GM04503 (cell line): ENCODE measurements at regions not wholly inside any gene's neighbourhood (a gene's known extent, or its start where the extent isn't known, plus 50 kb on each side); places are given as distances from the start of the nearest gene placed in this dataset.
A peak's percentile ranks its signal among the peaks of the same experiment; 100 is the strongest.
"Not testable (repeated sequence)": the region's sequence is repeated elsewhere in the genome, so short reads cannot be mapped to it uniquely, and the experiment has no call there.

Source experiments
- DNase-seq: peaks from one replicate; pipeline ENCODE4 v3.0.0-alpha.2; 2012; ENCODE audit warnings: low read depth

DNA sequence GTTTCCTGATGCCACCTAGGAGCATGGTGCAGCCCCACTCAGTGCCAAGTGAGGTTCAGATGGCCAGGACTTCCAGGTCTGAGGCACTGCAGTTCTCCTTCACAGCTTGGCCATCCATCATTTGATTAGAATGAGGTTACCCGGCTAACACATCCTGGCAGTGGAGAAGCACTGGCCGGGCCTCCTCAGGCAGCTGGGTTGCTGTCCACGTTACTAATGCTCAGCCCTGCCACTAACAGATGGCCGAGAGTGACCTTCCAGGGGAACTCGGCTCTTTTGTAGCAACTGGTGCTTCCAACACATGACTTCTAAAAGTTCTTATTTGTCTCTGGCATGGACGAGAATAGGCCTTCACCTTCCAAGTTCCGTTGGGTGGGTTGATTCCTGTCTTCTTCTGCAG is 204.6 kb upstream of the CFAP20DC start:
- DNase-seq = no peak

DNA sequence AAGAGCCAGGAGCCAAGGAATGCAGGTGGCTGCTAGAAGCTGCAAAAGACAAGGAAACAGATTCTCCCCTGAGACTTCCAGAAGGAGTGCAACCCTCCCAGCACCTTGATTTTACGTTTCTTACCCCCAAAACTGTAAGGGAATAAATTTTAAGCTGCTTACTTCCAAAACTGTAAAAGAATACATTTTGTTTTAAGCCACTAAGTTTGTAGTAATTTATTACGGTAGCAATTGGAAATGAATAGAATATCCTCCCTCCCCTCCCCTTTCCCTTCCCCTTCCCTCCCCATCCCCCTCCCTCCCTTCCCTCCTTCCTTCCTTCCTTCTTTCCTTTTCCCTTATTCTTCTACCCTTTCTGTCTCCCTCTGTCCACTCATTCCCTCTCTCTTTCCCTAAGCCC is 203.7 kb upstream of the CFAP20DC start:
- no peak for DNase-seq

DNA sequence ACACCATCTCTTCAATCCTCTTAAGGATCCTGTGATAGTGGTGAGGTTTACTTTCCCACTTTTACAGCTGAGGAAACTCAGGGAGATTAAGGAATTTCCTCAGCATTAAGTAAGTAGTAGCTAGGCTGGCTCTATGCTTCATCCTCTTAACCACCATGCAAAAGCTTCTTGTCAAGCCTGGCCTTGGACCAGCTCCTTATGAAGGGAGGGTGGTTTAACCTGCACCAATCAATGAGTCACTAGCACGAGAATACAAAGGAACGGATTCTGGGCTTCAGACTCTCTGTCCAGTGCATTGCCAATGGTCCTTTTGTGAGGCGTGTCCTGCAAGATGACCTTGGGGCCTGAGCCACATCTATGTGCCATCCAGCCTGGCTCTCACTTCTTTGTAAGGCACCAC is 202.0 kb upstream of the CFAP20DC start:
- DNase-seq = no peak

DNA sequence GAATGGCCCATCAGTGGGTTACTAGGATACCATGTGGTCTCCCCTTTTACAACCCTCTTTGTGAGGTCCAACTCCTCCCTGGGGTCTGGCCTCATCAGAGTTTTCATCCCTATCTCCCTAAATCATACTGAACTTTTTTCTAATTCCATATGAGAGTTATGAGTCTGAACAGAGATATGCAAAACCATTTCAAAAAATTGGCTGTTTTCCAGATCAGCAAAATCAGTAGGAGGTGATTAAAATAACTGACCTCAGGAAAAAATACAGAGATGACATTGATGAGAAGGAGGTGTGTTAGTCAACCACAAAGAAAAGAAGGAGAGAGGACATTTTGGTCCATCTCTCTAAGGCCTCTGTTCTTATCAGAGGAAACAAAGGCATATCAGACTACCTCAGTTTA is 200.8 kb upstream of the CFAP20DC start:
- DNase-seq = no peak

DNA sequence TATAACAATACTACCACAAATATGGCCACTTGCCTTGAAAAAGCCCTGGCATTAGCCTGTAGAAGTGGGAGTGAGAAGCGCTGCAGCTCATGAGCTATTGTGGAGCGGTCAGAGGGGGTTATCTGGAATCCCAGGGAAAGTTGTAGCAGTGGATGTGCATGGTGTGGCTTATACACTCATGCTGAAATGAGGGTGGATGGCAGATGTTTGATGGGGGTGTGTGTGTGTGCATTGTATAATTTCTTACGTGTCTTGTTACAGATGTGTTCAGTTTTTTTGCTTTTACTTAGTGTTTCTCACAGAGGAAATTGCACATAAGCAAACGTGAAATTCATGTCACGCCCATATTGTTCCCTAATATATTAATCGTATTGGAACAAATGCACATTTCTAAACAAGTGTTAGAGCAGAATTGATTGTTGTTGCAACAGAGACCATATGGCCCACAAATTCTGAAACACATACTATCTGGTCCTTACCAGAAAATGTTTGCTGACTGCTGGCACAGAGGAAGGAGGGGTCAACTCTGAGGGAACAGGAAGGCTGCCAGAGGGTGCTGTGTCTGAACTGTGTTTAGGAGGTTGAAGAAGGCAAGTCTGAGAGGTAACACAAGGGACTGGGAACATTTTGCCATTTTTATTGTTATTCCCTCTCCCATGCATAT is 200.0 kb upstream of the CFAP20DC start:
- no peak for DNase-seq

DNA sequence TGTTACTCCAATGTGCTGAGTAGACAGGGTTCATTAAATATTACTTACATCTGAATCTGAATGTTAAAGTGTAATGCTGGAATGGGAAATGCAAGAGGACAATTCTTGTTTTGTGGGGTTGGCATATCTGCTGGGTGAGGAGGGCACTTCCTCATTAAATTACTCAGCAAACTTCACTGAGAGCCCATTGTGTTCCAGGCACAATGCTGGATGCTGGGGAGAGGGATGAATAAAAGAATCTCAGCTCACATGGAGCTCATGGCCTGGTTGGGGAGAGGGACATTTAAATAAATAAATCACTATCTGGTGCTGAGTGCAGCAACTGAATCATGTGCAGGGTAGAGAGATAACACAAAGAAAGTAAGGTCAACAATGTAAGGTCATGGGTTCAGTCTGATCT is 199.2 kb upstream of the CFAP20DC start:
- DNase-seq = no peak

DNA sequence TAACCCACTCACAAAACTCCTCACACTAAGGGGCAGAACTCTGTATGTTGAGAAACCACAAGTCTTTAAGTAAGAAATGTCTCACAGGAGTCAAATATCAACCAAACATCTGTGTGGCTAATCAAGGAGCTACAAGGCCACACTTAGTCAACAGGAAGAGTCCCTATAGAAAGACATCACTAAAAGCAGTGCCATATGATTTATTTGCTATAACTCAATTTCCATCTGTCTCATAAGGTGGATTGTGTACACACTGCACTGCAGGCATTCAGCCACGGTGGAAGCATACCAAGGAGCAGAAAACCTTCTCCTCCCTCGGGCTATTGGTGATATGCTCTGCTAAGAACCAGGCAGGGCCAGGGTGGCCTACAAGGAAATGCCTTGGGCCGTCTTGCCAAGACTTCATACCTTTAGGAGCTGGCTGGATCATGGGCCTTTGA is 197.6 kb upstream of the CFAP20DC start:
- no peak for DNase-seq

DNA sequence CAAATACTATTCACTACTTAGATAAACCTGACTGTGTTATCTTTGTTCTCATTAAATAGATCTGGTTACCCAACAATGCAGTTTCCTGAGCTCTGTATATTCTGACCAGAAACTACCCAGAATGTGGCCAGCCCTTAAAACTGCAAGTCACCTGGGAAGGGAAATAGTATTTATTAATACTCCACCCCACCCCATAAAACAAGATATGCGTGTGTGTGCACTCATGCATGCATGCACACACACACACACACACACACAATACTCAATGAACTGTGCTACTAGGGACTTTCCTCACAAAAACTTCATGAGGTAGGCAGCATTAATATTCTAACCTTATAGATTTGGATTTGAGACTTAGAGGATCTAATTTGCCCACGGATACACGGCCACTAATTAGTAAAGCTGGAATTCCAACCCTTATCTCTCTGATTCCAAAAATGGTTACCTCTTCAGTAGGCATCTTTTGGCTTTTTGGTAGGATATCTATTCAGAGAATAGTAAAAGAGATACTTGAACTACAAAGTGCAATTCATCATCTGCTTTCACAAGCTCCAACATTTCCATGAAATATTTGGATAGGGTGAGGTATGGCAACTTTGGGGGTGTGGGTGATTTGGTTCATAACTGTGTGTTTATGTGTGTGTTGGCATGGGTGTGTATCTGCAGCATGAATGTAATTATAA is 197.0 kb upstream of the CFAP20DC start:
- DNase-seq = no peak

DNA sequence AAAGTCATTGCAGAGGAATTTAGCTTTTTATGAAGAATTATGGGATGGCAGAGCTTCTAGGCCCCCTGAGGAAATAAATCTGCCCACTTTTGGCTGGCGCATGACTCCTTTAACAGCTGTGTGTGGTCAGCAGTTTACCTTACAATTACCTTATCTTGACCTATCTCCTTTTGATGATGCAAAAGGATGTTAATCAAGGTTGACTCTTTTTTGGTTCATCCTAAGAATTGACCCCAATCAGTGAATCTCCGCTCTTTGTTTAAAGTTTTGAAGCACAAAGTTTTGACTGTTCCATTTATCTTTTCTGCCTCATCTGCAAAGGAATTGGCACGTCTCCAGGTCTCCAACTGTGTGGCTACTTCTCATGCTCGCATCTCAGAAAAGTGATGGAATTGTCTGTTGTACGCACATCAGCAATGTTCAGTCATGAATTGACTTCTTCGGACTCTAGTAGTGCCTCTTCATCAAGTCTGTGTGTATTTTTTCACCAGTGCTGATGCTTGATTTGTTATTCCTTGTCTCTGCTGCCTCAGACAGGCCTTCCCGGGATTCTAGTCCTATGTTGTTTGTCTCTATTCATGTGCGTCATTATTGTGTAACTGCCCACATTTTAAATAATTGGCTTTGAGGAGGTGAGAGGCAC is 196.2 kb upstream of the CFAP20DC start:
- DNase-seq = no peak

DNA sequence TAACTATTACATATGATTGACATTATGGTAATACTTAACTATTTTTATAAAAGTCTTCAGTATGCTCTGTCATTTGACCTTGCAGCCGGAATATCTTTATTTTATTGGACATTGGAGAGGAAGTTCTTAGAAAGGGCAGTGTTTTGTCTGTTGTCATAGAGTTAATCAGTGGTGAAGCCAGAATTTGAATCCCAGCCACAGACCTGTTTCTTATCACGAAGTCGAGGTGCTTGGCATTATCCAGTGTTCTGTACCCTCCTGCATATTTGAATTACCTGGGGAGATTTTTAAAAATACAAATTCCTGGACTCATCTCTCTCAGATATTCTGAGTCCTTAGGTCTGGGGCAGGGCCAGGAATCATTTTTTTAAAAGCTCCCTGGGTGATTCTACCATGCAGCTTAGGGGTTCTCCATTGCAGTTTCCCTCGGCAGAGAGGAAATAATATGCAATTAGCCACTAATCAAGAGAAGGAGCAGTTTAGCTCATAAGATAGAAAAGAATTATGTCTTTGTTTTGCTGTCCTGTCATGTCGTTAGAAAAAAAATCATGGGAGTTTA is 195.6 kb upstream of the CFAP20DC start:
- no peak for DNase-seq

DNA sequence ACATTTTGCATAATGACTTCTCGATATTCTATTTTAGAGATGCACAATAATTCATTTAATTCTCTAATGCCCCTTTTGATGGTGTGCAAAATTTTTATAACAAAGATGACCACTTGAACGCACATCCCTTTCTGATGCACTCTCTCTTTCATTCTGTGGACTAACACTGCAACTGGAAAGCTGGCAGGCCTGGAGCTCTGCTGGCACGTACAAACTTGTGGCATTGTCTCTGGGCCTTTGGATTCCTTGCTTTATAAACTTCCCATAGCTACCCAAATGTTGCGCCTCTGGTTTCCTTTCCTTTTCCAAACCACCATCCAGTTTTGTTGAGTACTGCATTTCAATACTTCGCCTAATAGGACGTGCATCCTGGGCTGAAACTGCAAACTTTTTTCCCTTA is 194.5 kb upstream of the CFAP20DC start:
- no peak for DNase-seq

DNA sequence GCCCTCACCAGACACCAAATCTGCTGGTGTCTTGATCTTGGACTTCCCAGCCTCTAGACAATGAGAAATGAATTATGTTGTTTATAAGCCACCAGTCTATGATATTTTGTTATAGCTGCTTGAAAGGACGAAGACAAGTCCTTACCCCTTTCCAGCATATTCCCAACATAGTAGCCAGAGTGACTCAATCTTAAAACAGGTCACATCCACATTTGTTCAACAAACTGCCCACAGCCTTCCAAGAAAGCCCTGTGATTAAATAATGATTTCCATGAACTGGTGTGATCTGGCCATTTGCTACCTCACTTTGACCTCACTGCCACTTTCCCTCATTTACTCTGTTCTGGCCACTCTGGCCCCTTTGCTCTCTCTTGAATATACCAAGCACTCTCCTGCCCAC is 193.7 kb upstream of the CFAP20DC start:
- DNase-seq = no peak

DNA sequence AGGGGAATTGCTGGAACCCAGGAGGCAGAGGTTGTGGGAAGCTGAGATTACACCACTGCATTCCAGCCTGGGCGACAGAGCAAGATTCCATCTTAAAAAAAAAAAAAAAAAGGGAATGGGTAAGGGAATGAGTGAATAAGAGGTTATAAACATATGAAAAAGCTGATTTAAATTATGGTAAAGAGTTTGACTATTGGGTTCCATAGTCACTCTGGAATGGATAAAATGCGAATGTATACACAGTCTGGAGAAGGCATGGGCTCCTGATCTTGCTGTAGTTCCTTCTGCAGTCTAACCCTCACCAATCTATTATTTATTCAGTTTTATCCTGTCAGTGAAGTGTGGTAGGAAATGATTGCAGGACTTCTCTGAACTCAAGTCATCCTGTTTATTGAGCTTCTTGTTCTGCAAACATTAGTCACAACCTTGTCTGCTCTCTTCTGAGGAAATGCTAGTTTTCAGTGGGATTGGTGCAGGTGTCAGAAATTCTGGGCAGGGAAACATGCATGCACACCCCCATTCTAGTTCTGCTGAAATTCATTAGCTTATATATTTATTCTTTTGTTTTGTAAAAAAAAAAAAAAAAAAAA is 190.9 kb upstream of the CFAP20DC start:
- no peak for DNase-seq

DNA sequence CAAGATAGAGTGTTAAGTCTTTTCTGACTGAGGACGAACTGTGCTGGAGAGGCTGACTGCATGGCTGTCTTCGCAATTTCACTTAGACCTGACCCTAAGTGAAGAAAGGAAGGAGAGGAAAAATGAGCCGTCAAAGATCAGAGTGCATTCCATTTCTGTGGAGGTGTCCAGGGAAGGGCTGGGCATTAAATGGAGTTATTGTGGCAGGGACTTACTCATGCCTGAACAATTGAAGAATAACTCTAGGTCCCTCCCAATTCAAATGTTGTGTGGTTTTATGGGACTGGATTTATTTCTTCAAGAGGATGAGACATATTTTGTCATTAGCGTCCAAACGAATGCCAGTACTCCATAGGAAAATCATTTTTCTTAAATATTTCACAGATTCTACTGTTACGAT is 187.3 kb upstream of the CFAP20DC start:
- no peak for DNase-seq

DNA sequence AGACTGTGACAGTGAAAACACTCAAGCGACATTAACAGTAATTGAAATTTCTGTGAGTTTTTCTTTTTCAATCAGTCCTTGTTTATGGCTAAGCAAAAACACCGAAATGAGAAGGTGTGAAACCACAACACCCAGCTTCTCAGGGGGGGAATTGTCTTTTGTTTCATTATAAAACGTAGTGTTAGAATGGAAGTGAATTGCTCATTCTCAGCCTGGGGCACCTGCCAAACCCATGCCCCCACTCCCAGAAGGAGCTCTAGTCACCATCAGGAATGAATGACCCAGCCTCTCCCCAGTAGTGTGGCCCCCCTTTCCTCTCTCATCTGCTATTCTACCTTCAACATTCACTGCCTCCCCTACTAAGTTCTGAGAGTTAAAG is 185.8 kb upstream of the CFAP20DC start:
- DNase-seq = no peak

DNA sequence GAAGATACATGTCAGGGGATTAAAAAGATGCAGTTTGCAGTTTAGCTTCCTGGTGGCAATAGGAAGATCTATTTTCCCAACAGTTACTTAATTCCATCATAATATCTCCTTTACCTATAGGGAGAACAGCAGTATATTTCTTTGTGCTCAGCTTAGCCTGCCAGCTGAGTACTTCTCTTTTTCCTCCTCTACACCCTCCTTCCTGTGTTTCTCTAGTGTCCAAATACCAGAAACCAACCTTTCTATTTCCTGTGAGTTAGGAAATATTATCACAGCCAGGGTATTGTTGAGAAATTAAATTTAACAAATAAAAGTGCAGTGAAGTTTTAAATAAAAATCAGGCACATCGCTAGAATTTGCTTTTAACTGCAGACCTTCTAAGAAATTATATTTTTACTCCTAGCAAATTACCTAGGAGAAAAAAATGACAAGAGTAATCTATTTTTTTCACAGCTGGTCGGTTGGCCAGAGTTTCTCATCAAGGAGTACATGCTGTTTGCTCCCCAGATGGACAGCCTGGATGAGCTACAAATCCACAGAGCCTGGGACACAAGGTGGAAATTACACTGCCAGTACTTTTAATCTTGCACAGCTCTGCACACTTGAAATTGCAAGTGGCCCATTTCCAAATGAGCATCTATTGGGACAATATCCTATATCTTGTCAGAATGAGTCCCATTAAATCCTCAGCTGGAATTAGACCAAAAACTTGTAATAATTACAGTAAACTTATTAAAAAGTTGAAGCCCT is 185.2 kb upstream of the CFAP20DC start:
- DNase-seq = no peak

DNA sequence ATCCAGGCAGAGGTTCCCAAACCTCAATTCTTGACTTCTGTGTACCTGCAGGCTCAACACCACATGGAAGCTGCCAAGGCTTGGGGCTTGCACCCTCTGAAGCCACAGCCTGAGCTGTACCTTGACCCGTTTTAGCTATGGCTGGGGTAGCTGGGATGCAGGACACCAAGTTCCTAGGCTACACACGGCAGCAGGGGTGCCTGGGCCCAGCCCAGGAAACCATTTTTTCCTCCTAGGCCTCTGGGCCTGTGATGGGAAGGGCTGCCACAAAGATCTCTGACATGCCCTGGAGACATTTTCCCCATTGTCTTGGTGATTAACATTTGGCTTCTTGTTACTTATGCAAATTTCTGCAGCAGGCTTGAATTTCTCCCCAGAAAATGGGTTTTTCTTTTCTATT is 180.6 kb upstream of the CFAP20DC start:
- not testable (repeated sequence) for DNase-seq

DNA sequence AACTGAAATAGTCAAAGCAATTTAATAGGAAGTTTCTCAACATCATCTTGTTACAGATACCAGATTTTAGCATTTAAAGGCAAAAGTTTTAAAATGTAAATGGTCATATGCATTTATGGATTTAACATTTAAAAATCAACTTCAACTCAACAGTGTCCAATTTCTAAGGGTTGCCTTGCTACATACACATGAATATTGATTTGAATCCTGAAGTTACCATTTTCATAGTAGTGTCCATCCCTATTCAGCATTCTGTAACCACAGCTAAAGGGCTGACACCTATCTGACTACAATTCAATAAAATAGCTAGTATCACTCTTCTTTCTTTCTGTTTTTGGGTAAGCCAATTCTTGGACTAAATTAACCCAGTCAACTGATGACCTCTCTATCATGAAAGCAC is 164.0 kb upstream of the CFAP20DC start:
- no peak for DNase-seq

DNA sequence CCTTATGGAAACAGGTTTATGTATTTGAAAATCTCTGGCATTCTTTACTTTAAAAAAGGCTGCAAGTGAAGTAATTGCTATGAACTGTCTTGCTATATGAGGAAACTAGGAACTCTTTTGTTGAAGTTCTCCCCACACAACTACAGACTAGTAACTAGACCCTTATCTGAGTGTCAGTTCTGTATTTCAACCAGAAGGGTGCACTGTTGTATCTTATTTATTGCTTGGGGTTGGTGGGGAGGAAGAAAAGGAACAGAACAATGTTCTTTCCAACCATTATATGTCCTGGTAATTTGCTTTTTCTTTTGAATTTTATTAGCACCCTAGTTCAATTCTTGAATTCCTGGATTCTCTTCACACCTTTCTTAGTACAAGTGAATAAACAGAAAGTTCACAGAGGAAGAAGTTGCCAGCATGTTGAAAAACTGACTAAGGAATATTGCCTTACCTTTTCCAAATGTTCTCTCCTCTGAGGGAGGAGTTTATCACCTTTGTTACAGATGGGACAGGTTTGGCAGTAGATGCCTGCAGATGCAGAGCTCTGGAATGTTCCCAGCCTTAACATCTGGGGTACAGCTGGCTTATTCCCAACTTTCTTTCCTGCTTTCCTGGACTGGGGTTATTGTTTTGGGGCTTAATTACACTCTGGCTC is 162.4 kb upstream of the CFAP20DC start:
- DNase-seq = peak; percentile 14

DNA sequence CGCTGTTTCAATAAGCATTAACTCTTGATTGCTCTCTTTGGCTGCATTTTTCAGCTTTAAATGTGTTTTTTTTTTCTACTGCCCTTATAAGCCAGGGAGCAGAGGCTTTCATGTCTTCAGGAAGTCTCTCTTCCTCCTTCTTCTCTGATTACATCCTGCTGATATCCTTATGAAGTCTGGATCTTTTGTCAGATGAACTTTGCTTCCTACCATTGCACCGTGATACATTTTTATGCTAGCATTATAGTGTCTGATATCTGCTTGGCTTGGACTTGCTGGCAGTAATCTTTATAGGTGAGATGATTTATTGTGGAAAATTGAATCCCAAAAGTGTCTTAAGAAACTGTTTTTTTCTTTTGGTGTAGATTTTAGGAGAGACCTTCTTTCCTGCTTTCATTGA is 160.4 kb upstream of the CFAP20DC start:
- DNase-seq = no peak

DNA sequence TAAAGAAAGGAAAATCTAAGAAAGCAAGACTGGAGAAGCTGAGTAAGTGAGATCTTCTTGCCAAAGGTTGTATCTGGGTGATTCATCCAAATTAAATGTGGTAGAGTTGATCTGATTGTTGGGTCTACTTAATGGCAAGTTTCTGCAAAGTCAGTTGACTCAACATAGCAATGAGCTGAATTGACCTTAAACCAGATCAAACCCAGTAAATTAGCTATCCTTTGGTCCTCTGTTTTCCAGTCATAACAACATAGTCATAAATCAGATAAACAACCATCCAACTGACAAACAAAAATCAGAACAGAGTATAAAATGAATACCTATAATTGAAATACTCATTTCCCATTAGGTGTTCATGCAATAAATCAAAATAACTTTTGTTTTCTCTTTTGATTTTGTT is 142.6 kb upstream of the CFAP20DC start:
- peak; percentile 74 for DNase-seq

DNA sequence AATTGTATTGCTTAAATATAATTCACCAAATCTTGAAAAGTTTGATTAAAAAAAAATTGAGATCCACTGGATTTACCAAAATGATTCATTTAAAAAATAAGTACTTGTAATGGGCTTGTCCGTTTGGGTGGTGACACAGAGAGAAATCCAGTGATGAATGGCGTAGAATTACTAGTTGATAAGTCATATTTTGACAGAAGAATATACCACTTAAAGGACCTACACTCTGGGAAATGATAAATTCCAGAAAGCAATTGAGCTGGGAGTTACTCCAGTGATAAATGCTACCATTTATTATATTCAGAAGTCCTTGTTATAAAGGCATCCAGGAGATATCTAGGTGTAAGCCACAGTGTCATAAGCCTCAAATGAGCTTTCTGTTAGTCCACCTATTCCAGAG is 141.8 kb upstream of the CFAP20DC start:
- DNase-seq = no peak
